Liver (tissue), 8 donors: ENCODE measurements at regions not wholly inside any gene's neighbourhood (a gene's known extent, or its start where the extent isn't known, plus 50 kb on each side); places are given as distances from the start of the nearest gene placed in this dataset.
"Not testable (repeated sequence)": the region's sequence is repeated elsewhere in the genome, so short reads cannot be mapped to it uniquely, and the experiment has no call there.

Experiments
- DNase-seq: peaks from one replicate; pipeline ENCODE4 v3.0.0-alpha.2; 2017; ENCODE audit warnings: low spot score
- H3K27ac ChIP-seq, 2 donors: one replicate each; pipeline ENCODE4 v1.7.0; 2013; ENCODE audit warnings: inconsistent platforms in 2 of 2, low read length in 2 of 2, control low read depth in 1 of 2, low read depth in 1 of 2, mild to moderate bottlenecking in 1 of 2
- H3K27me3 ChIP-seq, 4 donors: one replicate each; pipeline versions ENCODE4 v1.6.1 to v1.7.0; 2013; ENCODE audit warnings: low read length in 3 of 4, inconsistent platforms in 1 of 4, mild to moderate bottlenecking in 1 of 4, moderate library complexity in 1 of 4; ENCODE audit not compliant: control insufficient read depth in 4 of 4, insufficient read depth in 4 of 4
- H3K36me3 ChIP-seq, 4 donors: one replicate each; pipeline versions ENCODE4 v1.6.1 to v1.7.0; 2013; ENCODE audit warnings: low read length in 3 of 4, mild to moderate bottlenecking in 3 of 4, low read depth in 1 of 4, moderate library complexity in 1 of 4; ENCODE audit not compliant: control insufficient read depth in 4 of 4, insufficient read depth in 3 of 4
- H3K4me1 ChIP-seq, 4 donors: one replicate each; pipeline versions ENCODE4 v1.6.1 to v1.7.0; 2013; ENCODE audit warnings: low read length in 3 of 4, mild to moderate bottlenecking in 3 of 4, moderate library complexity in 1 of 4; ENCODE audit not compliant: control insufficient read depth in 4 of 4, insufficient read depth in 4 of 4
- H3K4me3 ChIP-seq, 3 donors: one replicate each; pipeline versions ENCODE4 v1.6.1 to v1.7.0; 2013; ENCODE audit warnings: low read length in 3 of 3, control low read depth in 1 of 3, low read depth in 1 of 3, mild to moderate bottlenecking in 1 of 3
- H3K9ac ChIP-seq, 2 donors: one replicate each; pipeline ENCODE4 v1.7.0; 2013; ENCODE audit warnings: low read length in 2 of 2, mild to moderate bottlenecking in 2 of 2, moderate library complexity in 2 of 2, control low read depth in 1 of 2, low read depth in 1 of 2
- H3K9me3 ChIP-seq, 4 donors: one replicate each; pipeline versions ENCODE4 v1.6.1 to v1.7.0; 2013; ENCODE audit warnings: low read length in 3 of 4; ENCODE audit not compliant: control insufficient read depth in 4 of 4
- EGR1 ChIP-seq, 2 donors: IDR thresholded peaks; 2 replicates each; pipeline ENCODE4 v1.6.1; 2016 to 2018; ENCODE audit warnings: antibody characterized with exemption in 2 of 2, low read depth in 2 of 2
- FOXA1 ChIP-seq: IDR thresholded peaks from 2 replicates; pipeline ENCODE4 v1.6.1; 2016; ENCODE audit warnings: antibody characterized with exemption
- FOXA2 ChIP-seq: IDR thresholded peaks from 2 replicates; pipeline ENCODE4 v1.6.1; 2016; ENCODE audit warnings: antibody characterized with exemption
- GABPA ChIP-seq, 2 donors: IDR thresholded peaks in 1 of 2; conservative IDR thresholded peaks in 1 of 2; 2 replicates each; pipeline ENCODE4 v1.6.1; 2016; ENCODE audit warnings: antibody characterized with exemption in 2 of 2, mild to moderate bottlenecking in 1 of 2, moderate library complexity in 1 of 2
- HNF4A ChIP-seq, 2 donors: conservative IDR thresholded peaks; 2 replicates each; pipeline ENCODE4 v1.6.1; 2016; ENCODE audit warnings: antibody characterized with exemption in 2 of 2, mild to moderate bottlenecking in 2 of 2
- JUND ChIP-seq, 2 donors: IDR thresholded peaks; 2 replicates each; pipeline ENCODE4 v1.6.1; 2016; ENCODE audit warnings: antibody characterized with exemption in 2 of 2
- NR2F2 ChIP-seq: IDR thresholded peaks from 2 replicates; pipeline ENCODE4 v1.6.1; 2016; ENCODE audit warnings: antibody characterized with exemption
- RAD21 ChIP-seq, 2 donors: IDR thresholded peaks; 2 replicates each; pipeline ENCODE4 v1.6.1; 2016; ENCODE audit warnings: antibody characterized with exemption in 2 of 2, mild to moderate bottlenecking in 2 of 2
- RXRA ChIP-seq, 2 donors: IDR thresholded peaks; 2 replicates each; pipeline ENCODE4 v1.6.1; 2017 to 2018; ENCODE audit warnings: antibody characterized with exemption in 2 of 2, mild to moderate bottlenecking in 1 of 2
- SP1 ChIP-seq: IDR thresholded peaks from 2 replicates; pipeline ENCODE4 v1.6.1; 2018; ENCODE audit warnings: antibody characterized with exemption, mild to moderate bottlenecking
- TAF1 ChIP-seq: conservative IDR thresholded peaks from 2 replicates; pipeline ENCODE4 v1.6.1; 2016; ENCODE audit warnings: antibody characterized with exemption, mild to moderate bottlenecking
- YY1 ChIP-seq: IDR thresholded peaks from 2 replicates; pipeline ENCODE4 v1.6.1; 2016; ENCODE audit warnings: antibody characterized with exemption, mild to moderate bottlenecking
- WGBS: extraction: QIAGEN DNeasy Blood & Tissue Kit; methylation state at CpG from one replicate; pipeline ENCODE4 v1.1.7; 2013; 5-methylcytosine and 5-hydroxymethylcytosine counted together
- TF ChIP-seq, protein P1 (sequence below): IDR thresholded peaks from 2 replicates; pipeline ENCODE4 v1.6.1; 2016; ENCODE audit warnings: antibody characterized with exemption, mild to moderate bottlenecking
- TF ChIP-seq, protein P2 (sequence below): fragments of 150-350 bp; IDR thresholded peaks from 2 replicates; pipeline ENCODE4 v1.5.1; 2017; ENCODE audit warnings: improper control_type of control experiment, low read depth, low read length; ENCODE audit not compliant: missing input control
- TF ChIP-seq, protein P3 (sequence below): IDR thresholded peaks from 2 replicates; pipeline ENCODE4 v1.6.1; 2016; ENCODE audit warnings: antibody characterized with exemption
- TF ChIP-seq, protein P4 (sequence below): IDR thresholded peaks from 2 replicates; pipeline ENCODE4 v1.6.1; 2016; ENCODE audit warnings: antibody characterized with exemption
- donor health status: healthy.
- donor health status: healthy.
- donor health status: healthy.
- donor health status: healthy.
- donor health status: healthy.

DNA sequence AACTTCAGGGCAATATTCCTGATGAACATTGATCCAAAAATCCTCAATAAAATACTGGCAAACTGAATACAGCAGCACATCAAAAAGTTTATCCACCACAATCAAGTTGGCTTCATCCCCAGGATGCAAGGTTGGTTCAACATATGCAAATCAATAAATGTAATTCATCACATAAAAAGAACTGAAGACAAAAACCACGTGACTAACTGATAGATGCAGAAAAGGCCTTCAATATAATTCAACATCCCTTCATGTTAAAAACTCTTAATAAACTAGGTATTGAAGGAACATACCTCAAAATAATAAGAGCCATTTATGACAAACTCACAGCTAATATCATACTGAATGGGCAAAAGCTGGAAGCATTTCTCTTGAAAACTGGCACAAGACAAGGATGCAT lies 85.3 kb upstream of the THSD7B start:
- not testable (repeated sequence) for H3K9me3 ChIP-seq, H3K4me3 ChIP-seq, H3K4me1 ChIP-seq, H3K9ac ChIP-seq, DNase-seq, H3K27me3 ChIP-seq, H3K27ac ChIP-seq, H3K36me3 ChIP-seq
- 27% methylated on average over 1 of the region's 1 CpG for WGBS

DNA sequence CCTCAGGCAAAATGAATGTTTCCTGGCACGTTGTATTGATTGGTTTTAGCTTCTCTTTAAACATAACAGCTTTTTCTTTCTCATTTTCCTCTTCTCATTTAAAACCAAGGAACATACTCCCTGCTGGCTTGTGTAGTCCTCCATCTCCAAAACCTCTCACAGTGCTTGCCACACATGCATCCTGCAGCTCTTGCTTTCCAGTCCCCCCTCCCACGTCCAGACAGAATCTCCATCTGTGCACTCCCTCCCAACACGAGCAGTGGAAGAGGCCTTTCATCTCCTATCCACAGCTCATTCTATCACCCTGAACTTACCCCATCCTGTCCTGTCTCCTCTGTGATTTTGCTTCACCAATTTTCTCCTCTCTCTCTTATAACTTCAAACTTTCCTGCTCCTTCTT lies 99.6 kb upstream of the THSD7B start:
- WGBS, result 58% methylated on average over 3 of the region's 3 CpGs
- H3K27me3 ChIP-seq, result no peaks in the 10 kb centered on the region
- H3K4me3 ChIP-seq, result no peak overlapping the region
- no peak overlapping the region for H3K9ac ChIP-seq
- no peak overlapping the region for H3K27ac ChIP-seq
- H3K4me1 ChIP-seq, result no peaks in the 10 kb centered on the region
- no peaks in the 10 kb centered on the region for H3K36me3 ChIP-seq
- H3K9me3 ChIP-seq, result no peaks in the 10 kb centered on the region
- no peak for DNase-seq
- TF ChIP-seq, protein P1, sequence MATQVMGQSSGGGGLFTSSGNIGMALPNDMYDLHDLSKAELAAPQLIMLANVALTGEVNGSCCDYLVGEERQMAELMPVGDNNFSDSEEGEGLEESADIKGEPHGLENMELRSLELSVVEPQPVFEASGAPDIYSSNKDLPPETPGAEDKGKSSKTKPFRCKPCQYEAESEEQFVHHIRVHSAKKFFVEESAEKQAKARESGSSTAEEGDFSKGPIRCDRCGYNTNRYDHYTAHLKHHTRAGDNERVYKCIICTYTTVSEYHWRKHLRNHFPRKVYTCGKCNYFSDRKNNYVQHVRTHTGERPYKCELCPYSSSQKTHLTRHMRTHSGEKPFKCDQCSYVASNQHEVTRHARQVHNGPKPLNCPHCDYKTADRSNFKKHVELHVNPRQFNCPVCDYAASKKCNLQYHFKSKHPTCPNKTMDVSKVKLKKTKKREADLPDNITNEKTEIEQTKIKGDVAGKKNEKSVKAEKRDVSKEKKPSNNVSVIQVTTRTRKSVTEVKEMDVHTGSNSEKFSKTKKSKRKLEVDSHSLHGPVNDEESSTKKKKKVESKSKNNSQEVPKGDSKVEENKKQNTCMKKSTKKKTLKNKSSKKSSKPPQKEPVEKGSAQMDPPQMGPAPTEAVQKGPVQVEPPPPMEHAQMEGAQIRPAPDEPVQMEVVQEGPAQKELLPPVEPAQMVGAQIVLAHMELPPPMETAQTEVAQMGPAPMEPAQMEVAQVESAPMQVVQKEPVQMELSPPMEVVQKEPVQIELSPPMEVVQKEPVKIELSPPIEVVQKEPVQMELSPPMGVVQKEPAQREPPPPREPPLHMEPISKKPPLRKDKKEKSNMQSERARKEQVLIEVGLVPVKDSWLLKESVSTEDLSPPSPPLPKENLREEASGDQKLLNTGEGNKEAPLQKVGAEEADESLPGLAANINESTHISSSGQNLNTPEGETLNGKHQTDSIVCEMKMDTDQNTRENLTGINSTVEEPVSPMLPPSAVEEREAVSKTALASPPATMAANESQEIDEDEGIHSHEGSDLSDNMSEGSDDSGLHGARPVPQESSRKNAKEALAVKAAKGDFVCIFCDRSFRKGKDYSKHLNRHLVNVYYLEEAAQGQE, result no peak
- no peak for TF ChIP-seq HNF4A (conservative IDR thresholded peaks at IDR 0.05)
- TF ChIP-seq RAD21 (IDR thresholded peaks at IDR 0.05), result no peak
- no peak for TF ChIP-seq EGR1 (IDR thresholded peaks at IDR 0.05; ENCODE audit: low read depth in 2 of 2)
- no peak for TF ChIP-seq TAF1
- TF ChIP-seq, protein P2, sequence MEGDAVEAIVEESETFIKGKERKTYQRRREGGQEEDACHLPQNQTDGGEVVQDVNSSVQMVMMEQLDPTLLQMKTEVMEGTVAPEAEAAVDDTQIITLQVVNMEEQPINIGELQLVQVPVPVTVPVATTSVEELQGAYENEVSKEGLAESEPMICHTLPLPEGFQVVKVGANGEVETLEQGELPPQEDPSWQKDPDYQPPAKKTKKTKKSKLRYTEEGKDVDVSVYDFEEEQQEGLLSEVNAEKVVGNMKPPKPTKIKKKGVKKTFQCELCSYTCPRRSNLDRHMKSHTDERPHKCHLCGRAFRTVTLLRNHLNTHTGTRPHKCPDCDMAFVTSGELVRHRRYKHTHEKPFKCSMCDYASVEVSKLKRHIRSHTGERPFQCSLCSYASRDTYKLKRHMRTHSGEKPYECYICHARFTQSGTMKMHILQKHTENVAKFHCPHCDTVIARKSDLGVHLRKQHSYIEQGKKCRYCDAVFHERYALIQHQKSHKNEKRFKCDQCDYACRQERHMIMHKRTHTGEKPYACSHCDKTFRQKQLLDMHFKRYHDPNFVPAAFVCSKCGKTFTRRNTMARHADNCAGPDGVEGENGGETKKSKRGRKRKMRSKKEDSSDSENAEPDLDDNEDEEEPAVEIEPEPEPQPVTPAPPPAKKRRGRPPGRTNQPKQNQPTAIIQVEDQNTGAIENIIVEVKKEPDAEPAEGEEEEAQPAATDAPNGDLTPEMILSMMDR, result no peak
- TF ChIP-seq RXRA (IDR thresholded peaks at IDR 0.05), result no peak
- no peak for TF ChIP-seq YY1
- no peak for TF ChIP-seq SP1
- TF ChIP-seq FOXA2, result no peak

DNA sequence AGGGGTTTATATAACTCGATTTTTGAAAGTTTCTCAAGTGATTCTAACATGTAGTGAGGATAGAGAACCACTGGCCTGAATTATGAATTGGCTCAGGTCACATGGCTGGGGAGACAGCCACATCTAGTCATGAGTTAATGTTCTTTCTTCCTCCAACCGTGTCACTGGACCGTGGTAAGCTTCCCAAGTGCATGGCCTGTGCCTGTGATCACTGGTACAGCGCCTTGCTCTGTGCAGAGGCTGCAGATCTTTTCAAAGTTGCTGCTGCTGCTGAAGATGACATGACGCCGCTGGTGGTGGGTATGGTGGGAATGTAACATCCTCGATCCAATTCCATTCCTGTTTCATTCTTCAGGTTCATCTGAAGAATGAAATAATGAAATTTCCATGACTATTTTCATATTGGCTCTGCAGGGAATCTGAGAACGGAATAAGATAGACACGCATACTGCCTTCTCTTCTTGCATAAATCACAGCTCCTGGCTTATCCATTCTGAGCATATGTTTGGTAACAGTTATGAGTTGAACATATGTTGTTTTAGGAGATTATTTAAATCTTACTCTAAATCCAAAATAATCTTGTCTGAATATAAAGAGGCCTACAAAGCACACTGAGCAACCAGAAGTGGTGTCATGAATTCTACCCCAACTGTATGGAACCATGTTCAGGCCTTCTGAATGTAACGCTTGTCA lies 100.5 kb upstream of the THSD7B start:
- Histone ChIP-seq H3K9me3 (no peaks in the 10 kb centered on the region), H3K4me3 (no peak overlapping the region), H3K27me3 (no peaks in the 10 kb centered on the region), H3K27ac (no peak overlapping the region), H3K4me1 (no peaks in the 10 kb centered on the region), H3K36me3 (no peaks in the 10 kb centered on the region), H3K9ac (no peak overlapping the region)
- no peak for DNase-seq
- whole genome bisulfite sequencing, result 80% methylated on average over 10 of the region's 10 CpGs
- no peak for TF ChIP-seq JUND (IDR thresholded peaks at IDR 0.05)
- no peak for TF ChIP-seq FOXA2
- no peak for TF ChIP-seq TAF1
- TF ChIP-seq RAD21 (IDR thresholded peaks at IDR 0.05), result no peak
- no peak for TF ChIP-seq RXRA (IDR thresholded peaks at IDR 0.05)
- TF ChIP-seq GABPA (IDR thresholded peaks at IDR 0.05 in 1 of 2, conservative IDR thresholded peaks at IDR 0.05 in 1 of 2), result no peak
- TF ChIP-seq SP1, result no peak
- TF ChIP-seq YY1, result no peak
- TF ChIP-seq EGR1 (IDR thresholded peaks at IDR 0.05; ENCODE audit: low read depth in 2 of 2), result no peak
- no peak for TF ChIP-seq FOXA1
- TF ChIP-seq, protein P3, sequence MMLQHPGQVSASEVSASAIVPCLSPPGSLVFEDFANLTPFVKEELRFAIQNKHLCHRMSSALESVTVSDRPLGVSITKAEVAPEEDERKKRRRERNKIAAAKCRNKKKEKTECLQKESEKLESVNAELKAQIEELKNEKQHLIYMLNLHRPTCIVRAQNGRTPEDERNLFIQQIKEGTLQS, result no peak
- no peak for TF ChIP-seq HNF4A (conservative IDR thresholded peaks at IDR 0.05)
- TF ChIP-seq, protein P4, sequence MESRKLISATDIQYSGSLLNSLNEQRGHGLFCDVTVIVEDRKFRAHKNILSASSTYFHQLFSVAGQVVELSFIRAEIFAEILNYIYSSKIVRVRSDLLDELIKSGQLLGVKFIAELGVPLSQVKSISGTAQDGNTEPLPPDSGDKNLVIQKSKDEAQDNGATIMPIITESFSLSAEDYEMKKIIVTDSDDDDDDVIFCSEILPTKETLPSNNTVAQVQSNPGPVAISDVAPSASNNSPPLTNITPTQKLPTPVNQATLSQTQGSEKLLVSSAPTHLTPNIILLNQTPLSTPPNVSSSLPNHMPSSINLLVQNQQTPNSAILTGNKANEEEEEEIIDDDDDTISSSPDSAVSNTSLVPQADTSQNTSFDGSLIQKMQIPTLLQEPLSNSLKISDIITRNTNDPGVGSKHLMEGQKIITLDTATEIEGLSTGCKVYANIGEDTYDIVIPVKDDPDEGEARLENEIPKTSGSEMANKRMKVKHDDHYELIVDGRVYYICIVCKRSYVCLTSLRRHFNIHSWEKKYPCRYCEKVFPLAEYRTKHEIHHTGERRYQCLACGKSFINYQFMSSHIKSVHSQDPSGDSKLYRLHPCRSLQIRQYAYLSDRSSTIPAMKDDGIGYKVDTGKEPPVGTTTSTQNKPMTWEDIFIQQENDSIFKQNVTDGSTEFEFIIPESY, result no peak
- no peak for TF ChIP-seq NR2F2
- TF ChIP-seq, protein P2, result no peak
